ENCODE measurements at regions not wholly inside any gene's neighbourhood (a gene's known extent, or its start where the extent isn't known, plus 50 kb on each side); places are given as distances from the start of the nearest gene placed in this dataset.

DNA sequence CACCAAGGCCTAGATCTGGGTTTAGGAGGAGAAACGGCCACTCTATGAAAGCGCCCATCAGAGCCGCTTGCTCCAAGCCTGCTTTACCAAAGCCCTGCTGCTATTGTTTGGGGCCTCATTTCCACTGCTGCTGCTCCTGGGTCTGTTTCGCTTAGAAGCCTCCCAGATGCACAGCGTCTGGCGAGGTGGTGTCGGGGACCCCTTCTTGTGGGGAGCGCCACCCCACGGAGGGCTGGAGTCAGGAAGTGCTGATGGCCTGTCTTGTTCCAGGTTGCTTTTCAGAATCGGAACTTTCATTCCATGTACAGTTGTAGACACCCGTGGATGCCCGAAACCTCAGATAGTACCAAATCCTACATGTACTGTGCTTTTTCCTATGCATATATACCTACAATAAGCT is 204.9 kb upstream of the TWIST2 start:
- TF ChIP-seq ZNF561 (tag by site-specific recombination; IDR thresholded peaks at IDR 0.05; ENCODE audit: borderline replicate concordance) (no peak), ZNF311 (tag by site-specific recombination; IDR thresholded peaks at IDR 0.05; ENCODE audit: borderline replicate concordance) (no peak)
